HG03103 (cell line): ENCODE measurements at regions not wholly inside any gene's neighbourhood (a gene's known extent, or its start where the extent isn't known, plus 50 kb on each side); places are given as distances from the start of the nearest gene placed in this dataset.

ENCODE experiments used
- ATAC-seq: cut with Tn5 transposase; IDR thresholded peaks from one replicate; pipeline ENCODE4 v1.9.1; 2021; ENCODE audit warnings: low read depth; ENCODE audit not compliant: unreplicated experiment

- ATAC-seq: no peak
Measured at GRCh38 chr2:133713049-133713580, 144.9 kb upstream of the NCKAP5 start.

GRCh38 chr2:133716166-133716565, 147.9 kb upstream of the NCKAP5 start:
- ATAC-seq: no peak

GRCh38 chr2:133717497-133717896, 149.2 kb upstream of the NCKAP5 start:
- ATAC-seq: no peak

- no peak for ATAC-seq
Measured at GRCh38 chr2:133718688-133719201, 150.5 kb upstream of the NCKAP5 start.

- no peak for ATAC-seq
Measured at GRCh38 chr2:133720429-133720828, 152.2 kb upstream of the NCKAP5 start.

- no peak for ATAC-seq
Measured at GRCh38 chr2:133721118-133721517, 152.9 kb upstream of the NCKAP5 start.

GRCh38 chr2:133723133-133723532, 154.9 kb upstream of the NCKAP5 start:
- no peak for ATAC-seq

GRCh38 chr2:133726973-133727372, 158.7 kb upstream of the NCKAP5 start:
- ATAC-seq: no peak

GRCh38 chr2:133732059-133732458, 163.8 kb upstream of the NCKAP5 start:
- ATAC-seq: no peak

GRCh38 chr2:133732982-133733900, 165.0 kb upstream of the NCKAP5 start:
- ATAC-seq: no peak

- no peak for ATAC-seq
Measured at GRCh38 chr2:133733901-133734255, 165.6 kb upstream of the NCKAP5 start.

- no peak for ATAC-seq
Measured at GRCh38 chr2:133734716-133735495, 166.6 kb upstream of the NCKAP5 start.

GRCh38 chr2:133736674-133737073, 168.4 kb upstream of the NCKAP5 start:
- ATAC-seq: no peak

GRCh38 chr2:133737242-133737993, 169.2 kb upstream of the NCKAP5 start:
- no peak for ATAC-seq

- ATAC-seq: no peak
Measured at GRCh38 chr2:133739039-133739438, 170.8 kb upstream of the NCKAP5 start.

- ATAC-seq: no peak
Measured at GRCh38 chr2:133740500-133740899, 172.2 kb upstream of the NCKAP5 start.

- no peak for ATAC-seq
Measured at GRCh38 chr2:133748007-133748700, 179.9 kb upstream of the NCKAP5 start.

- no peak for ATAC-seq
Measured at GRCh38 chr2:133753665-133754064, 185.4 kb upstream of the NCKAP5 start.

GRCh38 chr2:133755480-133756300, 187.4 kb upstream of the NCKAP5 start:
- ATAC-seq: no peak
